ENCODE measurements at regions not wholly inside any gene's neighbourhood (a gene's known extent, or its start where the extent isn't known, plus 50 kb on each side); places are given as distances from the start of the nearest gene placed in this dataset.

GRCh38 chr5:82335806-82336205, 57.7 kb upstream of the RPS23 start:
- DNase-seq (ENCODE audit: low read depth) = no peak

- DNase-seq (ENCODE audit: low read depth) = no peak
Observed at GRCh38 chr5:82334856-82335255, 56.7 kb upstream of the RPS23 start.

GRCh38 chr5:82334085-82334692, 56.0 kb upstream of the RPS23 start:
- no peak for DNase-seq (ENCODE audit: low read depth)

GRCh38 chr5:82332886-82333615, 54.9 kb upstream of the RPS23 start:
- DNase-seq (ENCODE audit: low read depth) = no peak

- no peak for DNase-seq (ENCODE audit: low read depth)
Observed at GRCh38 chr5:82332064-82332855, 54.1 kb upstream of the RPS23 start.

- DNase-seq (ENCODE audit: low read depth) = no peak
Observed at GRCh38 chr5:82331557-82331956, 53.4 kb upstream of the RPS23 start.

- no peak for DNase-seq (ENCODE audit: low read depth)
Observed at GRCh38 chr5:82330530-82331270, 52.5 kb upstream of the RPS23 start.

GRCh38 chr5:82329393-82329792, 51.2 kb upstream of the RPS23 start:
- no peak for DNase-seq (ENCODE audit: low read depth)
